GM21390 (cell line): ENCODE measurements at regions not wholly inside any gene's neighbourhood (a gene's known extent, or its start where the extent isn't known, plus 50 kb on each side); places are given as distances from the start of the nearest gene placed in this dataset.
"Not testable (repeated sequence)": the region's sequence is repeated elsewhere in the genome, so short reads cannot be mapped to it uniquely, and the experiment has no call there.

ENCODE experiments used
- ATAC-seq: cut with Tn5 transposase; IDR thresholded peaks from one replicate; pipeline ENCODE4 v1.9.1; 2021; ENCODE audit not compliant: unreplicated experiment

GRCh38 chr11:122023614-122024250, 92.3 kb downstream of the BLID start:
- no peak for ATAC-seq

- no peak for ATAC-seq
These were observed 93.4 kb downstream of the BLID start for GRCh38 chr11:122022646-122023045.

GRCh38 chr11:122020902-122021301, 95.1 kb downstream of the BLID start:
- ATAC-seq = no peak

GRCh38 chr11:122019908-122020694, 95.9 kb downstream of the BLID start:
- ATAC-seq = no peak

GRCh38 chr11:122007601-122008071, 108.4 kb downstream of the BLID start:
- ATAC-seq = no peak

- ATAC-seq = no peak
These were observed 111.6 kb downstream of the BLID start for GRCh38 chr11:122004446-122004845.

GRCh38 chr11:122002926-122003325, 113.1 kb downstream of the BLID start:
- ATAC-seq = no peak

GRCh38 chr11:122002047-122002446, 114.0 kb downstream of the BLID start:
- ATAC-seq = no peak

GRCh38 chr11:121999651-122000050, 116.4 kb downstream of the BLID start:
- ATAC-seq = no peak

- ATAC-seq = no peak
These were observed 119.4 kb downstream of the BLID start for GRCh38 chr11:121996574-121996973.

- ATAC-seq = no peak
These were observed 132.1 kb downstream of the BLID start for GRCh38 chr11:121983901-121984300.

- not testable (repeated sequence) for ATAC-seq
These were observed 138.1 kb downstream of the BLID start for GRCh38 chr11:121977914-121978313.

- no peak for ATAC-seq
These were observed 147.4 kb downstream of the BLID start for GRCh38 chr11:121968638-121969037.

GRCh38 chr11:121967131-121967704, 148.8 kb downstream of the BLID start:
- no peak for ATAC-seq

- ATAC-seq = no peak
These were observed 150.7 kb downstream of the BLID start for GRCh38 chr11:121965330-121965729.

GRCh38 chr11:121964591-121964990, 151.4 kb downstream of the BLID start:
- ATAC-seq = no peak

- ATAC-seq = not testable (repeated sequence)
These were observed 152.2 kb downstream of the BLID start for GRCh38 chr11:121963846-121964245.

GRCh38 chr11:121961321-121961801, 154.7 kb downstream of the BLID start:
- ATAC-seq = no peak

GRCh38 chr11:121958971-121959325, 157.1 kb downstream of the BLID start:
- no peak for ATAC-seq

- ATAC-seq = no peak
These were observed 157.6 kb downstream of the BLID start for GRCh38 chr11:121958323-121958970.

GRCh38 chr11:121953122-121953521, 162.9 kb downstream of the BLID start:
- no peak for ATAC-seq
